HG03108 (cell line): ENCODE measurements at regions not wholly inside any gene's neighbourhood (a gene's known extent, or its start where the extent isn't known, plus 50 kb on each side); places are given as distances from the start of the nearest gene placed in this dataset.

Source experiments
- ATAC-seq: cut with Tn5 transposase; IDR thresholded peaks from one replicate; pipeline ENCODE4 v1.9.1; 2021; ENCODE audit warnings: moderate library complexity; ENCODE audit not compliant: unreplicated experiment

DNA sequence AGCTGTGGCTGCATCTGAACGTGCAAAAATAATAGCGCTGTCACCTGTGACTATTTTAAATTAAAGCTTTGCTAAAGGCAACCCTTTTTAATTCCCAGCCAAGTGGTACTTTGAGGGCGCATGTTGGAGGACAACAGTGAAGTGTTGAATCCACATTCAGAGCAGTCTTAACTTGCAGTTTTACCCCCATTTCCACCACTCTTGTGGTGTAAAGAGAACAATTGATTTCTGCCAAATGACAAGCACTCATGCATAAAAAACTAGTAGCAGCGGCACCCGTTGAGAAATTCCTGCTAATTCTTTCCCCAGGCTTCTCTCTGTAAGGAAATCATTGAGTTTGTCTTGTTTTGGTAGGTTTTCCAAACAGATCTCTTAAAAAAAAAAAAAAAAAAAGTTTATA lies 1033.3 kb downstream of the EFNB2 start:
- no peak for ATAC-seq

GRCh38 chr13:105497597-105497996 lies 1037.9 kb downstream of the EFNB2 start:
- ATAC-seq = no peak

DNA sequence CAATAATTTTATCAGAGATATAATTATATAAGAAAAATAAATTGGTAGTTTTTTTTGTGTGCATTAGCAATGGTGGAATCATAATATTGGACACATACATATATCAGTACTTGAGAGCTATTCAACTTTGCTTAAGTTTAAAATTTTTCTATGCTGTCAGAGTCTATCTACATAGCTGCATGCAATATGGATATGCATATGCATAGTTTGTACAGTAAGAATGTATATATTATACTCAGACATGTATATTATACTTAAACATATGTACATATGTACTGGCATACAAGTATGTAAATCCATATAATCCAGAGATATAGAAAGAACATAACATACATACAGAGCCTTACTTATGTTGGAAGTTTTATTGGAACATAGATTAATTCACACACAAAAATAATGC lies 1043.2 kb downstream of the EFNB2 start:
- no peak for ATAC-seq

DNA sequence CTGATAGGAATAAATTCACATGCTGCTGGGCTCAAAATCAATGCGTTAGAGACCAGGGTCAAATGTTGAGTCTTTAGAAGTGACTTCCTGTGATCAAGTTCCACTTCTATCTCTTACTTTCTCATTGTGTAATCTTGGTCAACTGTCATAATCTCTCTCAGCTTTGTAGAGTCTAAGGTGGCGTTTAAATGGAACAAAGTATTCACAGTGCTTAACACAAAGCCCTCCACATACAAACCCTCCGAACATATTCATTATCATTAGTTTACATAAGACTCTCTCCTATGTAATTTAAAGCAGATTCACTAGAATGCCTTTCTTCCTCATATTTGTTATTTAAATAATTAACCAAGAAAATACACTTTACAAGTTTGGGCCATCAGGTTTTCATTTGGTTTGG lies 1044.1 kb downstream of the EFNB2 start:
- ATAC-seq = no peak

GRCh38 chr13:105485081-105485480 lies 1050.4 kb downstream of the EFNB2 start:
- no peak for ATAC-seq

DNA sequence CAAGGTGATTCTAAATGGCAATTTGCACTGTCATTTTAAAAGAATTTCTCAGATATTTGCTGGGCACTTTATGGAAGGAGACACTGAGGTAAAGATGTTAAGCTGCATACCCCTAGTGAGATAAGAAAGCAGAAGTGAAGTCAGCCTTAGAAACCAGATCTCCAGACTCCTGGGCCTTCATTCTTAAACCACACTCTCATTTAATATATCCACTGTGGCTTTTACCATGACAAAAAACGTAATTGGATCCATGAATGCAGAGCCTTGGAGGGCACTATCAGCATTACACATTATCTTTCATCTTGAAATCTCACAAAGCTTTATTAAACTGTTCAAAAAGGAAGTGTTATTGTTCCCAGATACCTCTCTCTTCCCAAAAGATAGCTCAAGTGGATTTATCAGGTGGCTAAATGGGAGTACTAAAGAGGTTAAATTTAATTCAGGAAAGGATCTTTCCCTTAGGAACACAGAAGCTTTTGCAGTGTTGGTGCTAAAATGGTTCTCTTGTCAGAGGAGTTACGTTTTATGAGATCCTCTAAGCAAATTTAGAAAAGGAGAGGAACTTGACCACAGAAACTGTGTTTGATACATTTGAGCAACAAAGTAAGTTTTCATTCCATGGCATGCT lies 1060.4 kb downstream of the EFNB2 start:
- ATAC-seq = no peak

DNA sequence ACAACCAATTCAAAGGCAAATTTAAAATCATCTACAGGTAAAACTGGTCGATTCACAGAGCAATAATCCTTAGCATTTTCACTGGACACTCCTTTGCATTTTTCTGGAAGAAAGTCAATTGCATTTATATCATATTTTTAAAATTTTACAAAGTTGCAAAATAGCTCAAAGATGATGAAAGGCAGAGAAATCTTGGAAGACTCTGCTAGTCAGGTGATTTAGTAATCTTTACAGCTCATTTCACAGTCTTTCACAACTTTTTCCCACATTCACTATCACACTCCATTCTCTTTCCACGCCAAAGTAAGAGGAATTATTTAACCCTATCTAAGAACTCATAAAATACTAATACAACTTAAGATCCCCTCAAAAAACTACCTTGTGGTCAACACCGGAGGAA lies 1063.8 kb downstream of the EFNB2 start:
- no peak for ATAC-seq

- no peak for ATAC-seq
Measured at GRCh38 chr13:105466376-105466775, 1069.1 kb downstream of the EFNB2 start.

- no peak for ATAC-seq
Measured at GRCh38 chr13:105465745-105466144, 1069.7 kb downstream of the EFNB2 start, which contains the start of gene DAOA. TSS of gene DAOA (plus strand) at chr13:105466045.

DNA sequence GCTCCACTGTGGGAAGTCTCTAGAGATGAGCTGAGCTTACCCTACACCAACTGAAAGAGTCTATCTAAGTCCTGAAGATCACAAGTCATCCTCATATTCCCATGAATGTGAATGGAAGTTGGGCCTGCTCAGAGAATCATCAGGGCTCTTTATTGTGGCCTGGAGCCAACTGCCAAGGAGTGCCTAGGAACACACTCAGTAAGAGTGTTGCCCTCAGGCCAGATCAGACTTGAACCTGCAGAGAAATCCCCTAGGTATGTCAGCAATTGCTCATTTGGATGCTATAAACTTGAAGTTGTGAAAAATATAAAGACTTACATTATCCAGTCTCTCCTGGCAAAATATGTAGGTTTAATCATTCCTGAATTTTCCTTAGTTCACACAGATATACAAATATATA lies 1070.2 kb downstream of the EFNB2 start:
- ATAC-seq = no peak

DNA sequence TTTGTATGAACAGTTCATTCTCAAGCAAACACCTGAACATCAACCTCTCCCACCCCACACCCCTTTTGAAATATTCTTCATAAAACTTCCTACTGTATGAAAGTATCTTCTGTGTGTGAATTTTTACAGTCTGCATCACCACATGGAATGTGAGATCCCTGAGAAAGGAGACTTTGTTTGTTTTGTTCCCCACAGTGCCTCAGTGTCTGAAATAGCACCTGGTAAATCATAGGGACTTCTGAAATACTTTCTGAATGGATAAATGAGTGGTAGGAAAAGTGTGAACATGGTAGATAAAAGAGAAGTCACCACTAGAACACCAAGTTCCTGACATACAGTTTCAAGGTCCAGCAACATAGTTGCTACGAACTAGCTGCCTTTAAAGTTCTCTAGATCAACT lies 1071.2 kb downstream of the EFNB2 start:
- ATAC-seq = no peak

DNA sequence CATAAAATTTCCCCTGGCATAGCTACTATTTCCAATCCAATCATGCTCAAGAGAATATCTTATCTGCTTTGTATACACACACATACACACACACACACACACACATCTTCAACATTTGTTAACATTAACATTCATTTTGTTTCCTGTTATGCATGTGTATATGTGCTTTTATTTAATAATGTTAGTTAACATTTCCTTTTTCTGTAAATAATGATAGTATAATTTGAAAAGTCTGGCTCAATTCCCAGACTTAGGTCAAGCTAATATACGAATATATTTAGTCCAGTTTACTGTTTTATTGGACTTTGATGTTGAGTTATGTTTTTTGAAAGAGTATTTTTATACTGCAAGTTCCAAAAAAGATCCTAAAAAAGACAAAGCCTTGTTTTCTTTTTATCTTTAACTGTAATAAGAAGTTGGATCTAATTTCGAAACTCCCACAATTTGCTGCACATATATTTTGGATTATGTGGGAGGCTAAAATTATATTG lies 1072.4 kb downstream of the EFNB2 start:
- ATAC-seq = no peak

DNA sequence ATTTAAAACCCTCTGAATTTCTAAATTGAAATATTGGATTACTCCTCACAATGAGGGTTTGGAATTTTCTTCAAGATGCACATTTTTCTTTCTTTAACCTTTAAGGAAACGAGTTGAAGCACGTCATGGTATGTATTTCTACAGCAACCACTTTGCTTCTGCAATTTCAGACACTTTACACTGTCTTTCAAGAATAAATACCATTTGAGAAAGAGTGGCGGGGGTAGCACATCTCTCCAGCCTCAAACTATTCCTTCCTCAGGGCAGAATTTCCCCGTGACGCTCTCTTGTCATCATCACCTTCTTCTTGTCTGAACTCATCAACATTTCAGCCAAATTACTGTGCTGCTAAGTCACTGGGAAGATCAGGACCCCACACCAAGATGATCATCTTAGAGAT lies 1073.4 kb downstream of the EFNB2 start:
- ATAC-seq = no peak

GRCh38 chr13:105452895-105453294 lies 1082.6 kb downstream of the EFNB2 start:
- ATAC-seq = no peak

DNA sequence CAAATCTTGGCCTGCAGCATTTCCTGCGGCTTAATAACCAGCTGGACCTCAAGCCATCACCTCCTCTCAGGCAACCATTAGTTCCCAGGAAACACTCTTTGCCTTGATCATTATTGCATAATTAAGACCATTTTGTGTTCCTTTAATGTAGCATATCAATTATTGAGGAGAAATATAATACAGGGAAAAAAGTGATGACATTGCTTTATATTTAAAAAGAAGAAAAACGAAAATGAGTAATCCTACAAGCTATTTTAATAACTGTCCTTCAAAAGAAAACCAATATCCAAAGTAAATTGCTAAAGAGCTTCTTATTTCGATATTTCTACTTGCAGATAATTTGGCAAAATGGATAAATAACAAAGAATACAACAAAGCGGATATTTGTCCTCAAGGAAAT lies 1084.7 kb downstream of the EFNB2 start:
- ATAC-seq = no peak

- ATAC-seq = no peak
Measured at GRCh38 chr13:105448811-105449210, 1086.7 kb downstream of the EFNB2 start.

GRCh38 chr13:105446197-105446596 lies 1089.3 kb downstream of the EFNB2 start:
- no peak for ATAC-seq

DNA sequence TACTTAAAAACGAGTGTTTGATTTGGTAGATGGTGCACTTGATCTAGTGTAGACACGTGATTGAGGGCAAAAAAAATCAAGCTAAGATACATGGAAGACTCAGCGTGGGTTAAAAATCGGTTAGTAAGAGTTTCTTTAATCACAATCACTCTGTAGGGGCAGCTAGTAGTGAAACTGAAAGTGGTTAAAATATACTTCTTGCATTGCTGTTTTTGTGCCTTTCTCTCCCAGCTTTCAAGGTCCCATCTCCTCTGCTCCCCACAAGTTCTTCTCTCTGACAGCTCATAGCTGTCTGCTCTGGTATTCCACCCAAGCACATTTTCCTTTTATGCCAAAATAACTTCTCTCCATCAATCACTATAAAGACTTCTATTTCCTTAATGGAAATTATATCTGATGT lies 1089.7 kb downstream of the EFNB2 start:
- no peak for ATAC-seq

DNA sequence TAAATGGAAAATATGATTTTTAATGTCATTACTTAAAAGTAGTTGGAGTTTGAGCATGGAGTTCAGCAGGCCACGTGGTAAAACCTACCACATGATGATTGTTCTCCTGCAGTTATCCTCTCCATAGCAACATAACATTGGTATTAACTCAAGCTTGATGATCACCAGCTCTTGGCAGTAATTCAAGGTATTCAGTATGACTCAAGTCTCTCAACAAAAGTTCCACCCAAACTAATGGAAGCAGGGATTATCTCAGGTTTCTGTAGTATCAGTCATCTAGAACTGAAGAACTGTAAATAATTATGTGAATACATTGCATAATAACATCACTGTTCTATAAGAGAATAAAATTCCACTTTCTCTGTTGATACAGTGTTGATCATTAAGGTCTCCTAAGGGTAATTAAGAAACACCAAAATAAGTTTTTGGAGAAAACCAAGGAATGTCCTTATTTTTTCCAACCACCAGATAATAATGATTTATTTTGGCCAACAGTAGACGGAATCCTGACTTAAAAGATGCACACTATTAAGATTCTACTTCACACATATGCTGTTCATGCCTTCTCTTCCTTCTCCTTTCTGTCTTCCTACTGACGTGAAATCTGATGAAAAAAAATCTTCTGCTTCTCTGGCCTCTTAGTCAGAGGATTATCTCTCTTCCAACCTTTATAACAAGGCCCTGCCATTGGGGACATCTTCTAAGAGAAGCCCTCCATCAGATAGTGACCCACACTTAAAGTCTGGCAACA lies 1092.3 kb downstream of the EFNB2 start:
- no peak for ATAC-seq

DNA sequence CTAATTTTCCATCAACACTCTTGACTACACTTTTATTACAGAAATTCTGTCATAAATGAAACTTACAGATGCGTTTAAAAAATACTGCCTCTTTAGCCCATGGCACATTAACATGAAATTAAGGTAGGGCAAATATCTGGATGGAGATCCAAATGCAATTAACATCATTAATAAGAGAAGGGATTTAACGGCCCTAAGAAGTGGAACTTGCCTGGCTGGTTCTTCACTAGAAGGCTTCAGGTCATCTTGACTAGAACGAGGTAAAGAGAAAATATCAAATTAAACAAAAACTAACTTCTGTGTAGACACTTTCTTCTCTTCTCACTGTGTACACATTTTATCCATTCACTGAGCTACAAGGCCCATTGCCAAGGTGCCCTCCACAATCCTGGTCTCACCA lies 1093.4 kb downstream of the EFNB2 start:
- ATAC-seq = no peak

GRCh38 chr13:105441051-105441750 lies 1094.3 kb downstream of the EFNB2 start:
- no peak for ATAC-seq

DNA sequence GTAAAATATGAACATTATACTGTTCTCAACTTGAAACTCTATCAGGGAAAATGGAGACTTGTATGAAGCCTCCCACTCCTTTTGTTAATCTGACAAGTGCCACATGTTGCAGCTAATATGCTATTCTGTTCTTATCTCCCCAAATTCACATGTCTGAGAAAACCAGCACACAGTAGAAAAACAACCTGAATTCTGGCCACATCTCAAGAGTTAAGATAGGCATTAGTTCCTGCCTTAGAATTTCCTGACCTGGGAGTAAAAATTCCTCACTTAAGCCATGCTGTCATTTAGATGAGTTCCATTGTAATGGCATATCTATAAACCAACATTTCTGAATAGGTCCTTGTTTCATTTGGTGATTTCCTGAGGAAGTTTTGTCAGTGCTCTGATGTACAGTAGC lies 1098.5 kb downstream of the EFNB2 start:
- ATAC-seq = no peak
